ENCODE measurements at regions not wholly inside any gene's neighbourhood (a gene's known extent, or its start where the extent isn't known, plus 50 kb on each side); places are given as distances from the start of the nearest gene placed in this dataset.

DNA sequence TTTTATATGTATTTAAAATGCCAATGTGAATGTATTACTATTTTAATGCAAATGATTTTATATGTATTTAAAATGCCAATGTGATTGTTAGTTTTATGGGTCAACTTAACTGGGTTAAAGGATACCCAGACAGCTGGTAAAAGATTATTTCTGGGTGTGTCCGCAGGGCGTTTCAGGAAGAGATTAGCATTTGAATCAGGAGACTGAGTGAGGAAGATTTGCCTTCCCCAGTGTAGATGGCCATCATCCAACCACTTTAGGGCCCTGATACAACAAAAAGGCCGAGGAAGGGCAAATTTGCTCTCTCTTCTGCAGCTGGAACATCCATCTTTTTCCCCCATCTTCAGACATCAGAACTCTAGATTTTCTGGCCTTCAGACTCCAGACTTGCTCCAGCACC, 116.2 kb downstream of the BAMBI start (continued):
- no peak for TF ChIP-seq ZBTB2 (IDR thresholded peaks at IDR 0.05)
- peak; percentile 39; the same call in 1 of the 2 replicates for TF ChIP-seq TEAD4 (IDR thresholded peaks at IDR 0.05; ENCODE audit: low read length)
- TF ChIP-seq TEAD4 (CRISPR knock-in tag; IDR thresholded peaks at IDR 0.05; ENCODE audit: borderline replicate concordance) = no peak
- TF ChIP-seq HDAC3 (IDR thresholded peaks at IDR 0.05; ENCODE audit: borderline replicate concordance, partially characterized antibody) = peak; percentile 28
- peak; percentile 46 for TF ChIP-seq ARID1B (IDR thresholded peaks at IDR 0.05)
- peak; percentile 62 for TF ChIP-seq CBFA2T2 (conservative IDR thresholded peaks at IDR 0.05)
- no peak for TF ChIP-seq ZNF436 (CRISPR knock-in tag; IDR thresholded peaks at IDR 0.05)

GRCh38 chr10:28794986-28795385, 117.7 kb downstream of the BAMBI start:
- ATAC-seq (no peak), FAIRE-seq (no peak), DNase-seq (ENCODE audit: extremely low read depth in 1 of 4, low spot score in 3 of 4) (no peak)
- Histone ChIP-seq H3K79me2 (ENCODE audit: control insufficient read depth, insufficient read depth, low read length) (no peaks in the 10 kb centered on the region), H2AFZ (ENCODE audit: low read depth, low read length) (0 out of 2 replicates have a peak overlapping the region, but pooled peaks have one; percentile 21), H3K4me3 (no peak overlapping the region), H3K27me3 (ENCODE audit: control insufficient read depth in 2 of 2, insufficient read depth in 2 of 2, low read length in 2 of 2) (no peaks in the 10 kb centered on the region), H3K27ac (ENCODE audit: extremely low read depth, low read depth, low read length) (no peak overlapping the region), H3K4me2 (ENCODE audit: insufficient read depth, low read length) (no peak overlapping the region), H3K9ac (ENCODE audit: insufficient read depth in 1 of 2, low read depth in 2 of 2, low read length in 2 of 2) (no peak overlapping the region), H3K4me1 (replicated peaks in 1 of 2; ENCODE audit: control insufficient read depth in 2 of 2, insufficient read depth in 2 of 2, low read length in 2 of 2) (peaks cover 11% of the 10 kb centered on the region in 2 experiments; a peak in 4 of 5 replicates), H3K9me1 (ENCODE audit: control insufficient read depth, insufficient read depth, low read length) (no peaks in the 10 kb centered on the region), H4K20me1 (replicated peaks; ENCODE audit: control insufficient read depth, insufficient read depth, low read length) (no peaks in the 10 kb centered on the region), H3K36me3 (ENCODE audit: control insufficient read depth, insufficient read depth, low read length) (no peaks in the 10 kb centered on the region), H3K9me3 (replicated peaks; ENCODE audit: control insufficient read depth, insufficient read depth, low read depth, low read length) (0 out of 2 replicates have a peak, but pooled peaks cover 2% of the 10 kb centered on the region)
- no TSS peak for BruUV-seq (replicated peaks)
- in situ Hi-C loops (cut with MboI) = no loop called here
- intact Hi-C loops (cut with micrococcal nuclease) = no loop called here
- WGBS (ENCODE audit: insufficient coverage, low coverage, missing lambda C conversion rate) = 73% methylated on average over 3 of the region's 3 CpGs
- ChIA-PET POLR2A (no interaction called here), CTCF (ENCODE audit: low intra/inter-chr PET ratio) (no interaction called here)
- TF ChIP-seq, protein P1, sequence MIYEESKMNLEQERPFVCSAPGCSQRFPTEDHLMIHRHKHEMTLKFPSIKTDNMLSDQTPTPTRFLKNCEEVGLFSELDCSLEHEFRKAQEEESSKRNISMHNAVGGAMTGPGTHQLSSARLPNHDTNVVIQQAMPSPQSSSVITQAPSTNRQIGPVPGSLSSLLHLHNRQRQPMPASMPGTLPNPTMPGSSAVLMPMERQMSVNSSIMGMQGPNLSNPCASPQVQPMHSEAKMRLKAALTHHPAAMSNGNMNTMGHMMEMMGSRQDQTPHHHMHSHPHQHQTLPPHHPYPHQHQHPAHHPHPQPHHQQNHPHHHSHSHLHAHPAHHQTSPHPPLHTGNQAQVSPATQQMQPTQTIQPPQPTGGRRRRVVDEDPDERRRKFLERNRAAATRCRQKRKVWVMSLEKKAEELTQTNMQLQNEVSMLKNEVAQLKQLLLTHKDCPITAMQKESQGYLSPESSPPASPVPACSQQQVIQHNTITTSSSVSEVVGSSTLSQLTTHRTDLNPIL (CRISPR knock-in tag; IDR thresholded peaks at IDR 0.05) = no peak
- TF ChIP-seq, protein P2, sequence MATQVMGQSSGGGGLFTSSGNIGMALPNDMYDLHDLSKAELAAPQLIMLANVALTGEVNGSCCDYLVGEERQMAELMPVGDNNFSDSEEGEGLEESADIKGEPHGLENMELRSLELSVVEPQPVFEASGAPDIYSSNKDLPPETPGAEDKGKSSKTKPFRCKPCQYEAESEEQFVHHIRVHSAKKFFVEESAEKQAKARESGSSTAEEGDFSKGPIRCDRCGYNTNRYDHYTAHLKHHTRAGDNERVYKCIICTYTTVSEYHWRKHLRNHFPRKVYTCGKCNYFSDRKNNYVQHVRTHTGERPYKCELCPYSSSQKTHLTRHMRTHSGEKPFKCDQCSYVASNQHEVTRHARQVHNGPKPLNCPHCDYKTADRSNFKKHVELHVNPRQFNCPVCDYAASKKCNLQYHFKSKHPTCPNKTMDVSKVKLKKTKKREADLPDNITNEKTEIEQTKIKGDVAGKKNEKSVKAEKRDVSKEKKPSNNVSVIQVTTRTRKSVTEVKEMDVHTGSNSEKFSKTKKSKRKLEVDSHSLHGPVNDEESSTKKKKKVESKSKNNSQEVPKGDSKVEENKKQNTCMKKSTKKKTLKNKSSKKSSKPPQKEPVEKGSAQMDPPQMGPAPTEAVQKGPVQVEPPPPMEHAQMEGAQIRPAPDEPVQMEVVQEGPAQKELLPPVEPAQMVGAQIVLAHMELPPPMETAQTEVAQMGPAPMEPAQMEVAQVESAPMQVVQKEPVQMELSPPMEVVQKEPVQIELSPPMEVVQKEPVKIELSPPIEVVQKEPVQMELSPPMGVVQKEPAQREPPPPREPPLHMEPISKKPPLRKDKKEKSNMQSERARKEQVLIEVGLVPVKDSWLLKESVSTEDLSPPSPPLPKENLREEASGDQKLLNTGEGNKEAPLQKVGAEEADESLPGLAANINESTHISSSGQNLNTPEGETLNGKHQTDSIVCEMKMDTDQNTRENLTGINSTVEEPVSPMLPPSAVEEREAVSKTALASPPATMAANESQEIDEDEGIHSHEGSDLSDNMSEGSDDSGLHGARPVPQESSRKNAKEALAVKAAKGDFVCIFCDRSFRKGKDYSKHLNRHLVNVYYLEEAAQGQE (IDR thresholded peaks at IDR 0.05; ENCODE audit: borderline replicate concordance) = no peak
- TF ChIP-seq, protein P2 (CRISPR knock-in tag; IDR thresholded peaks at IDR 0.05; ENCODE audit: low read depth) = no peak
- TF ChIP-seq FOXK2 (conservative IDR thresholded peaks at IDR 0.05 in 1 of 2, IDR thresholded peaks at IDR 0.05 in 1 of 2; ENCODE audit: low read depth in 2 of 2) = no peak
- no peak for TF ChIP-seq HNRNPK (IDR thresholded peaks at IDR 0.05; ENCODE audit: low read depth, low read length, poor library complexity, severe bottlenecking)
